ENCODE measurements at regions not wholly inside any gene's neighbourhood (a gene's known extent, or its start where the extent isn't known, plus 50 kb on each side); places are given as distances from the start of the nearest gene placed in this dataset.
"Not testable (repeated sequence)": the region's sequence is repeated elsewhere in the genome, so short reads cannot be mapped to it uniquely, and the experiment has no call there.

GRCh38 chr2:60357996-60358395 lies 195.5 kb downstream of the BCL11A start:
- no peak for DNase-seq (ENCODE audit: low read depth in 4 of 4, low spot score in 1 of 4)

- DNase-seq (ENCODE audit: low read depth in 4 of 4, low spot score in 1 of 4): no peak
Measured at GRCh38 chr2:60356346-60356745, 197.1 kb downstream of the BCL11A start.

- DNase-seq (ENCODE audit: low read depth in 4 of 4, low spot score in 1 of 4): no peak
Measured at GRCh38 chr2:60355849-60356261, 197.6 kb downstream of the BCL11A start.

GRCh38 chr2:60354713-60355112 lies 198.7 kb downstream of the BCL11A start:
- no peak for DNase-seq (ENCODE audit: low read depth in 4 of 4, low spot score in 1 of 4)

GRCh38 chr2:60353863-60354262 lies 199.6 kb downstream of the BCL11A start:
- no peak for DNase-seq (ENCODE audit: low read depth in 4 of 4, low spot score in 1 of 4)

- no peak for DNase-seq (ENCODE audit: low read depth in 4 of 4, low spot score in 1 of 4)
Measured at GRCh38 chr2:60353406-60353800, 200.1 kb downstream of the BCL11A start.

- no peak for DNase-seq (ENCODE audit: low read depth in 4 of 4, low spot score in 1 of 4)
Measured at GRCh38 chr2:60352491-60353405, 200.7 kb downstream of the BCL11A start.

GRCh38 chr2:60351802-60352201 lies 201.7 kb downstream of the BCL11A start:
- no peak for DNase-seq (ENCODE audit: low read depth in 4 of 4, low spot score in 1 of 4)

GRCh38 chr2:60351321-60351720 lies 202.1 kb downstream of the BCL11A start:
- DNase-seq (ENCODE audit: low read depth in 4 of 4, low spot score in 1 of 4): no peak

GRCh38 chr2:60350791-60351190 lies 202.7 kb downstream of the BCL11A start:
- DNase-seq (ENCODE audit: low read depth in 4 of 4, low spot score in 1 of 4): no peak

GRCh38 chr2:60347781-60348180 lies 205.7 kb downstream of the BCL11A start:
- DNase-seq (ENCODE audit: low read depth in 4 of 4, low spot score in 1 of 4): no peak

- not testable (repeated sequence) for DNase-seq (ENCODE audit: low read depth in 4 of 4, low spot score in 1 of 4)
Measured at GRCh38 chr2:60342491-60342890, 211.0 kb downstream of the BCL11A start.

- no peak for DNase-seq (ENCODE audit: low read depth in 4 of 4, low spot score in 1 of 4)
Measured at GRCh38 chr2:60341151-60341550, 212.3 kb downstream of the BCL11A start.

GRCh38 chr2:60339286-60339685 lies 214.2 kb downstream of the BCL11A start:
- no peak for DNase-seq (ENCODE audit: low read depth in 4 of 4, low spot score in 1 of 4)

- DNase-seq (ENCODE audit: low read depth in 4 of 4, low spot score in 1 of 4): no peak
Measured at GRCh38 chr2:60337142-60337497, 216.3 kb downstream of the BCL11A start.

- DNase-seq (ENCODE audit: low read depth in 4 of 4, low spot score in 1 of 4): no peak
Measured at GRCh38 chr2:60336442-60337141, 216.9 kb downstream of the BCL11A start.

- no peak for DNase-seq (ENCODE audit: low read depth in 4 of 4, low spot score in 1 of 4)
Measured at GRCh38 chr2:60335533-60336237, 217.8 kb downstream of the BCL11A start.

GRCh38 chr2:60334610-60335009 lies 218.8 kb downstream of the BCL11A start:
- no peak for DNase-seq (ENCODE audit: low read depth in 4 of 4, low spot score in 1 of 4)

- no peak for DNase-seq (ENCODE audit: low read depth in 4 of 4, low spot score in 1 of 4)
Measured at GRCh38 chr2:60333264-60333663, 220.2 kb downstream of the BCL11A start.

- DNase-seq (ENCODE audit: low read depth in 4 of 4, low spot score in 1 of 4): no peak
Measured at GRCh38 chr2:60331115-60331809, 222.2 kb downstream of the BCL11A start.

GRCh38 chr2:60329225-60329624 lies 224.2 kb downstream of the BCL11A start:
- DNase-seq (ENCODE audit: low read depth in 4 of 4, low spot score in 1 of 4): no peak

Measured in stimulated activated CD4-positive, alpha-beta T cell treated with anti-CD3 and anti-CD28 coated beads, Interleukin-1b, Interleukin-23, amount 100 ng/mL, for 24 hours (primary cell).